HepG2 (cell line): ENCODE measurements at regions not wholly inside any gene's neighbourhood (a gene's known extent, or its start where the extent isn't known, plus 50 kb on each side); places are given as distances from the start of the nearest gene placed in this dataset.

ENCODE experiments used
- ATAC-seq: fragments of 200-7000 bp; cut with Tn5 transposase; 3 replicates; pipeline ENCODE4 v1.9.1; 2020; ENCODE audit warnings: mild to moderate bottlenecking, moderate library complexity
- BruUV-seq: library from RNA; stranded (reverse); fragments of 400-500 nt; replicated peaks from 2 replicates; lab custom pipeline; 2021; lab: Mats Ljungman, UMichigan
- CTCF ChIA-PET: fragments of 300-600 bp; formaldehyde crosslinking; extraction: SDS; loops from one replicate; lab custom pipeline; 2021; ENCODE audit warnings: low total read pairs, inconsistent platforms, low intra/inter-chr PET ratio; lab: Yijun Ruan, JAX
- POLR2A ChIA-PET: fragments of 350-600 bp; sonication (Branson Sonifier 250); formaldehyde crosslinking; loops from one replicate; lab custom pipeline; 2020; ENCODE audit warnings: antibody characterized with exemption, inconsistent platforms; lab: Yijun Ruan, JAX
- DNase-seq: peaks from one replicate; pipeline ENCODE4 v3.0.0-alpha.2; 2015; ENCODE audit warnings: low spot score
- FAIRE-seq: peaks from 3 replicates; lab custom pipeline; 2011; peaks lifted over from hg19 to GRCh38; lab: Jason Lieb, UNC
- H2AFZ ChIP-seq: one replicate; pipeline ENCODE4 v1.6.1; 2011; ENCODE audit warnings: low read length, inconsistent platforms
- H3K27ac ChIP-seq: fragments of 300-600 bp; 3 replicates; pipeline ENCODE4 v1.8.0; 2011; ENCODE audit warnings: mixed run types, mild to moderate bottlenecking, mixed read lengths, low read length, inconsistent platforms; ENCODE audit not compliant: insufficient read depth; ENCODE audit errors: extremely low read length
- H3K27me3 ChIP-seq, 2 experiments: fragments of 200-600 bp in 1 of 2; 2 replicates in 1 of 2; 3 replicates in 1 of 2; pipeline versions ENCODE4 v1.6.0 to v1.8.0; 2011; ENCODE audit warnings: low read length in 2 of 2, mild to moderate bottlenecking in 2 of 2, moderate library complexity in 2 of 2, inconsistent platforms in 1 of 2; ENCODE audit not compliant: insufficient read depth in 2 of 2, control insufficient read depth in 1 of 2
- H3K36me3 ChIP-seq, 2 experiments: fragments of 200-600 bp in 1 of 2; replicated peaks in 1 of 2; 2 replicates in 1 of 2; 3 replicates in 1 of 2; pipeline versions ENCODE4 v1.5.1 to v1.8.0; 2011; ENCODE audit warnings: low read length in 2 of 2, inconsistent platforms in 1 of 2; ENCODE audit not compliant: insufficient read depth in 2 of 2, control insufficient read depth in 1 of 2
- H3K4me1 ChIP-seq: 2 replicates; pipeline ENCODE4 v1.5.1; 2012; ENCODE audit warnings: low read length, inconsistent platforms; ENCODE audit not compliant: insufficient read depth
- H3K4me2 ChIP-seq: 2 replicates; pipeline ENCODE4 v1.6.0; 2011; ENCODE audit warnings: low read depth, low read length, inconsistent platforms
- H3K4me3 ChIP-seq, 3 experiments: fragments of 200-600 bp in 1 of 3; sonication (generic), shearing (Covaris generic) in 1 of 3; replicated peaks in 1 of 3; 2 replicates each; pipeline ENCODE4 v1.5.1; 2011 to 2016; ENCODE audit warnings: low read length in 3 of 3, inconsistent platforms in 2 of 3, low read depth in 2 of 3, mild to moderate bottlenecking in 2 of 3, control low read depth in 1 of 3, mixed read lengths in 1 of 3; ENCODE audit not compliant: insufficient read depth in 1 of 3
- H3K79me2 ChIP-seq: one replicate; pipeline ENCODE4 v1.6.1; 2011; ENCODE audit warnings: low read length, inconsistent platforms; ENCODE audit not compliant: insufficient read depth
- H3K9ac ChIP-seq: 2 replicates; pipeline ENCODE4 v1.6.0; 2011; ENCODE audit warnings: mild to moderate bottlenecking, low read depth, low read length, inconsistent platforms; ENCODE audit not compliant: insufficient read depth
- H3K9me3 ChIP-seq: 2 replicates; pipeline ENCODE4 v1.5.1; 2012; ENCODE audit warnings: mild to moderate bottlenecking, low read length
- H4K20me1 ChIP-seq: 2 replicates; pipeline ENCODE4 v1.6.0; 2011; ENCODE audit warnings: inconsistent platforms, mild to moderate bottlenecking, low read length, moderate library complexity; ENCODE audit not compliant: insufficient read depth
- DRAP1 ChIP-seq: IDR thresholded peaks from 2 replicates; pipeline ENCODE4 v1.6.1; 2016; ENCODE audit warnings: missing genetic modification reagents, missing compliant biosample characterization
- ELF3 ChIP-seq: IDR thresholded peaks from 2 replicates; pipeline ENCODE4 v1.6.1; 2016; ENCODE audit warnings: missing genetic modification reagents, missing compliant biosample characterization
- ELF4 ChIP-seq: sonication (generic); formaldehyde crosslinking; IDR thresholded peaks from 2 replicates; pipeline ENCODE4 v1.5.0; 2020; ENCODE audit warnings: missing genetic modification reagents, mild to moderate bottlenecking, moderate library complexity, borderline replicate concordance
- KDM5A ChIP-seq: fragments of 200-600 bp; sonication (generic); IDR thresholded peaks from 2 replicates; pipeline ENCODE4 v1.7.0; 2018; ENCODE audit warnings: antibody characterized with exemption, mild to moderate bottlenecking, low read length, borderline replicate concordance
- NFAT5 ChIP-seq: sonication (generic); formaldehyde crosslinking; IDR thresholded peaks from 2 replicates; pipeline ENCODE4 v1.4.0; 2020; ENCODE audit warnings: missing genetic modification reagents
- POLR2AphosphoS2 ChIP-seq: IDR thresholded peaks from 2 replicates; pipeline ENCODE4 v1.6.1; 2011; ENCODE audit warnings: low read depth, low read length, improper control_type of control experiment
- SKI ChIP-seq: fragments of 450-650 bp; IDR thresholded peaks from one replicate; pipeline ENCODE4 v1.6.1; 2018; ENCODE audit warnings: mild to moderate bottlenecking; ENCODE audit not compliant: partially characterized antibody
- TEAD2 ChIP-seq: sonication (generic); formaldehyde crosslinking; IDR thresholded peaks from 2 replicates; pipeline ENCODE4 v1.9.0; 2021; ENCODE audit warnings: missing genetic modification reagents
- ZNF136 ChIP-seq: sonication (generic); formaldehyde crosslinking; IDR thresholded peaks from 2 replicates; pipeline ENCODE4 v1.8.1; 2022; ENCODE audit warnings: low read depth, mild to moderate bottlenecking, moderate library complexity, missing genetic modification reagents
- ZNF18 ChIP-seq: sonication (generic); formaldehyde crosslinking; IDR thresholded peaks from 2 replicates; pipeline ENCODE4 v1.8.0; 2022; ENCODE audit warnings: mild to moderate bottlenecking, missing genetic modification reagents; ENCODE audit not compliant: insufficient replicate concordance
- ZNF337 ChIP-seq: sonication (generic); formaldehyde crosslinking; IDR thresholded peaks from 2 replicates; pipeline ENCODE4 v1.5.1; 2020; ENCODE audit warnings: missing genetic modification reagents, low read depth, mild to moderate bottlenecking, borderline replicate concordance
- ZNF362 ChIP-seq: sonication (generic); formaldehyde crosslinking; IDR thresholded peaks from 2 replicates; pipeline ENCODE4 v1.4.0; 2020; ENCODE audit warnings: missing genetic modification reagents, mild to moderate bottlenecking, borderline replicate concordance
- ZNF382 ChIP-seq: sonication (generic); formaldehyde crosslinking; IDR thresholded peaks from 2 replicates; pipeline ENCODE4 v1.5.0; 2020; ENCODE audit warnings: missing genetic modification reagents, mild to moderate bottlenecking, borderline replicate concordance
- ZNF607 ChIP-seq: sonication (generic); formaldehyde crosslinking; IDR thresholded peaks from 2 replicates; pipeline ENCODE4 v1.5.1; 2020; ENCODE audit warnings: missing genetic modification reagents, mild to moderate bottlenecking, borderline replicate concordance
- ZNF704 ChIP-seq: sonication (generic); formaldehyde crosslinking; IDR thresholded peaks from 2 replicates; pipeline ENCODE4 v1.8.1; 2023; ENCODE audit warnings: mild to moderate bottlenecking, inconsistent platforms, moderate library complexity, missing genetic modification reagents, borderline replicate concordance
- WGBS: methylation state at CpG from one replicate; pipeline ENCODE4 v1.1.6; 2017; ENCODE audit warnings: low lambda C conversion rate; 5-methylcytosine and 5-hydroxymethylcytosine counted together
- in situ Hi-C: cut with HindIII; loops from 2 replicates; pipeline ENCODE4 v1.10.0; 2017; ENCODE audit warnings: low pct_unique_long_range_greater_than_20kb; ENCODE audit not compliant: extremely low pct_ligation_motif_present
- intact Hi-C: fragments of 100-400 bp; cut with micrococcal nuclease; formaldehyde crosslinking; loops from one replicate; pipeline ENCODE4 v1.10.0; 2022; ENCODE audit not compliant: unreplicated experiment

- no peaks in the 10 kb centered on the region for H3K4me1 ChIP-seq
- in situ Hi-C loops: no loop called here
- H3K9ac ChIP-seq: no peak overlapping the region
- H2AFZ ChIP-seq: no peak overlapping the region
- peaks cover 68% of the 10 kb centered on the region for H3K9me3 ChIP-seq
- no TSS peak for BruUV-seq
- intact Hi-C loops: no loop called here
- DNase-seq: no peak
- H4K20me1 ChIP-seq: no peaks in the 10 kb centered on the region
- H3K27ac ChIP-seq: no peak overlapping the region
- CTCF ChIA-PET: no interaction called here
- H3K4me2 ChIP-seq: no peak overlapping the region
- H3K27me3 ChIP-seq: no peaks in the 10 kb centered on the region
- no peaks in the 10 kb centered on the region for H3K79me2 ChIP-seq
- 0% methylated on average over 3 of the region's 4 CpGs for WGBS
- no peak overlapping the region for H3K4me3 ChIP-seq
- POLR2A ChIA-PET: no interaction called here
- TF ChIP-seq DRAP1: no peak
- no peak for TF ChIP-seq POLR2AphosphoS2
- no peak for TF ChIP-seq ZNF337 (CRISPR knock-in tag)
- no peak for TF ChIP-seq ELF4 (CRISPR knock-in tag)
- no peak for TF ChIP-seq ZNF362 (CRISPR knock-in tag)
- no peak for TF ChIP-seq ZNF607
- TF ChIP-seq ZNF136: no peak
- TF ChIP-seq ELF3 (CRISPR knock-in tag): no peak
- no peak for TF ChIP-seq NFAT5
- TF ChIP-seq TEAD2 (CRISPR knock-in tag): no peak
- no peak for TF ChIP-seq ZNF382
- TF ChIP-seq ZNF18 (CRISPR knock-in tag): no peak
- TF ChIP-seq KDM5A: no peak
- no peak for TF ChIP-seq ZNF704
- no peak for TF ChIP-seq SKI
- ATAC-seq: no peak
- FAIRE-seq: no peak
- no peaks in the 10 kb centered on the region for H3K36me3 ChIP-seq
Measured at GRCh38 chr5:162393534-162393933, 326.0 kb downstream of the GABRG2 start.
